Vagina (tissue), 2 donors: ENCODE measurements at regions not wholly inside any gene's neighbourhood (a gene's known extent, or its start where the extent isn't known, plus 50 kb on each side); places are given as distances from the start of the nearest gene placed in this dataset.

Experiments used
- DNase-seq, 2 donors: peaks; one replicate each; pipeline ENCODE4 v3.0.0-alpha.2; 2017; ENCODE audit errors: extremely low spot score in 2 of 2
- H3K27ac ChIP-seq: fragments of 200-600 bp; sonication (generic); one replicate; pipeline ENCODE4 v1.5.1; 2019
- H3K27me3 ChIP-seq: fragments of 200-600 bp; sonication (generic); one replicate; pipeline ENCODE4 v1.5.1; 2019
- H3K36me3 ChIP-seq, 2 donors: fragments of 200-600 bp; sonication (generic); one replicate each; pipeline ENCODE4 v1.5.1; 2017 to 2019
- H3K4me1 ChIP-seq: fragments of 200-600 bp; sonication (generic); one replicate; pipeline ENCODE4 v1.5.1; 2019
- H3K4me3 ChIP-seq, 2 donors: fragments of 200-600 bp; sonication (generic); 1 replicate in 1 of 2; 2 replicates in 1 of 2; pipeline ENCODE4 v1.5.1; 2016 to 2019
- H3K9me3 ChIP-seq: fragments of 200-600 bp; sonication (generic); one replicate; pipeline ENCODE4 v1.5.1; 2019
- POLR2A ChIP-seq, 2 donors: fragments of 450-650 bp; IDR thresholded peaks; one replicate each; pipeline ENCODE4 v1.6.1; 2017; ENCODE audit warnings: antibody characterized with exemption in 2 of 2, mild to moderate bottlenecking in 2 of 2, moderate library complexity in 2 of 2
- POLR2AphosphoS5 ChIP-seq, 2 donors: sonication (generic); formaldehyde crosslinking; IDR thresholded peaks; one replicate each; pipeline ENCODE4 v1.9.0; 2017; ENCODE audit warnings: antibody characterized with exemption in 2 of 2, mild to moderate bottlenecking in 2 of 2, low read depth in 1 of 2; ENCODE audit not compliant: insufficient read depth in 1 of 2
- intact Hi-C: fragments of 100-400 bp; cut with DNase I; formaldehyde crosslinking; loops from one replicate; pipeline ENCODE4 v1.15.1; 2023
- TF ChIP-seq, protein P1 (sequence below), 3 experiments: fragments of 450-650 bp in 2 of 3; fragments of 200-600 bp in 1 of 3; sonication (generic) in 1 of 3; IDR thresholded peaks; one replicate each; pipeline ENCODE4 v1.5.1; 2017 to 2019; ENCODE audit warnings: antibody characterized with exemption in 3 of 3, mild to moderate bottlenecking in 2 of 3, moderate library complexity in 2 of 3

DNA sequence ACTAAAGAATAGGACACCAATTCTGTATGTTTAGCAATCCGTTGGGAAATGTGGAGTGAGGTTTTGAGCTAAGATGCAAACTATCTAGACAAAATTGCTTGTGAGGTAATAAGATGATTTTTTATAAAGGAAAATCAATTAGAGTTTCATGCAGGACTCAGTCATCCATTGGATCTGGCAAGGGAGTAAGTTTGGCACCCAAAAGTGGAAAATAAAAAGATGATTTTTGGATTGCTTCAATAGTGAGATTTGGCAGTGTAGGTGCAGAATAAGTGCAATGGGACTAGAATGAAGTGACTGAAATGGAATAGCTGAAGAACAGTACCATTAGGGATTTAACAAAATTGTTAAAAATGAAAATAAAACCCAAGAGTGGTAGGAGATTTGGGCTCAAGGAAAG is 290.5 kb upstream of the EPHA5 start:
- Histone ChIP-seq H3K36me3 (no peaks in the 10 kb centered on the region), H3K4me3 (no peak overlapping the region), H3K27ac (no peak overlapping the region), H3K9me3 (no peaks in the 10 kb centered on the region), H3K27me3 (no peaks in the 10 kb centered on the region), H3K4me1 (no peaks in the 10 kb centered on the region)
- intact Hi-C loops: no loop called here
- no peak for DNase-seq
- TF ChIP-seq, protein P1, sequence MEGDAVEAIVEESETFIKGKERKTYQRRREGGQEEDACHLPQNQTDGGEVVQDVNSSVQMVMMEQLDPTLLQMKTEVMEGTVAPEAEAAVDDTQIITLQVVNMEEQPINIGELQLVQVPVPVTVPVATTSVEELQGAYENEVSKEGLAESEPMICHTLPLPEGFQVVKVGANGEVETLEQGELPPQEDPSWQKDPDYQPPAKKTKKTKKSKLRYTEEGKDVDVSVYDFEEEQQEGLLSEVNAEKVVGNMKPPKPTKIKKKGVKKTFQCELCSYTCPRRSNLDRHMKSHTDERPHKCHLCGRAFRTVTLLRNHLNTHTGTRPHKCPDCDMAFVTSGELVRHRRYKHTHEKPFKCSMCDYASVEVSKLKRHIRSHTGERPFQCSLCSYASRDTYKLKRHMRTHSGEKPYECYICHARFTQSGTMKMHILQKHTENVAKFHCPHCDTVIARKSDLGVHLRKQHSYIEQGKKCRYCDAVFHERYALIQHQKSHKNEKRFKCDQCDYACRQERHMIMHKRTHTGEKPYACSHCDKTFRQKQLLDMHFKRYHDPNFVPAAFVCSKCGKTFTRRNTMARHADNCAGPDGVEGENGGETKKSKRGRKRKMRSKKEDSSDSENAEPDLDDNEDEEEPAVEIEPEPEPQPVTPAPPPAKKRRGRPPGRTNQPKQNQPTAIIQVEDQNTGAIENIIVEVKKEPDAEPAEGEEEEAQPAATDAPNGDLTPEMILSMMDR (IDR thresholded peaks at IDR 0.05): no peak
- TF ChIP-seq POLR2A (IDR thresholded peaks at IDR 0.05) (no peak), POLR2AphosphoS5 (IDR thresholded peaks at IDR 0.05; ENCODE audit: insufficient read depth in 1 of 2, low read depth in 1 of 2) (no peak)

DNA sequence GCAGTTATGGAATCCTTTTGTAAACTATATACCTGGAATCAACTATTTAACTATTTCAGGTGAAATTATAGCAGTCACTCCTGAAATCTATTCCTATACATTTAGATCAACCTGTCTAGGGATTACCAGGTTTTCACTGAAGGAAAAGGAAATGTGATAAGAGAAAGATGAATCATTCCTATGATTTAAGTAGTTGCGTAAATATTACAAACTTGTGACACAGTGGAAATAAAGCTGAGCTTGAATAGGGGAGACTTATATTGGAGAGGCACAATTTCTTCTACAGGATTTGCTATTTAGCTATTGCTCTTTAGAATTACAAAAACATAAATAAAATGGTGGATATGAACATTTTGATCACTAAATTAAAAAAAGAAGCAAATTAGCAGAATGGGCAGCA is 284.1 kb upstream of the EPHA5 start:
- Histone ChIP-seq H3K4me1 (no peaks in the 10 kb centered on the region), H3K9me3 (no peaks in the 10 kb centered on the region), H3K36me3 (no peaks in the 10 kb centered on the region), H3K27ac (no peak overlapping the region), H3K27me3 (no peaks in the 10 kb centered on the region), H3K4me3 (no peak overlapping the region)
- intact Hi-C loops: no loop called here
- DNase-seq: no peak
- TF ChIP-seq POLR2A (IDR thresholded peaks at IDR 0.05) (no peak), POLR2AphosphoS5 (IDR thresholded peaks at IDR 0.05; ENCODE audit: insufficient read depth in 1 of 2, low read depth in 1 of 2) (no peak)
- TF ChIP-seq, protein P1 (IDR thresholded peaks at IDR 0.05): no peak

DNA sequence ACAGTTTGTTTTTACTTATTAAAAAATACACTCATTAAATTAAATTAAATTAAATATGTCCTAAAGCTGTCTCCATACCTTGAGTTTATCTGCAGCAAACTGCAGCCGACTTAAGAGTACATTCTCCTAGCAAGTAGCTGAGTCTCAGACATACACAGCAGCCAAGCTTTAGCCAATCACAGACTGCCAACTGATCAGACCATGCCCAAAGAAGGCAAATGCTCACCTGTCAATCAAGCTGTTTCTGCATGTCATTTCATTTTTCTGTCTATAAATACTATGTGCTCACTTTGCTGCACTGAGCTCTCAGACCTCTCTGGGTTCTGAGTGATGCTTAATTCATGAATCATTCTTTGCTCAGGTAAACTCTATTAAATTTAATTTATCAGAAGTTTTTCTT is 280.9 kb upstream of the EPHA5 start:
- no peak overlapping the region for H3K4me3 ChIP-seq
- no peaks in the 10 kb centered on the region for H3K4me1 ChIP-seq
- no peak overlapping the region for H3K27ac ChIP-seq
- TF ChIP-seq, protein P1 (IDR thresholded peaks at IDR 0.05): no peak
- TF ChIP-seq POLR2AphosphoS5 (IDR thresholded peaks at IDR 0.05; ENCODE audit: insufficient read depth in 1 of 2, low read depth in 1 of 2) (no peak), POLR2A (IDR thresholded peaks at IDR 0.05) (no peak)
- intact Hi-C loops: no loop called here
- no peaks in the 10 kb centered on the region for H3K27me3 ChIP-seq
- no peaks in the 10 kb centered on the region for H3K9me3 ChIP-seq
- H3K36me3 ChIP-seq: no peaks in the 10 kb centered on the region
- no peak for DNase-seq

DNA sequence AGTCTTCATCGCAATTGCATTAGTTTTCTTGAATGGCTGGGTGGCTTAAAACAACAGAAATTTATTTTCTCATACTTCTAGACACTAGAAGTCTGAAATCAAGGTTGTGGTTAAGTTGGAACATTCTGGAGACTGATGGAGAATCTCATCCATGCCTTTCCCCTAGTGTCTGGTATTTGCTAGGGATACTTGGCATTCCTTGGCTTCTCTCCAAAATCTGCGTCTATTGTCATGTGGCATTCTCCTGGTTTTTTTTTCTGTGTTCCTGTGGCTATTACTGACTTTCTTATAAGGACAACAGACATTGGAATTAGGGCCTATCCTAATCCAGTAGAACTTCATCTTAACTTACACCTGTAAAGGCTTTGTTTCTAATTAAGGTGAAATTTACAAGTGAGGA is 272.8 kb upstream of the EPHA5 start:
- intact Hi-C loops: no loop called here
- TF ChIP-seq POLR2A (IDR thresholded peaks at IDR 0.05): no peak
- TF ChIP-seq POLR2AphosphoS5 (IDR thresholded peaks at IDR 0.05; ENCODE audit: insufficient read depth in 1 of 2, low read depth in 1 of 2): no peak
- TF ChIP-seq, protein P1 (IDR thresholded peaks at IDR 0.05): no peak
- Histone ChIP-seq H3K27ac (no peak overlapping the region), H3K9me3 (no peaks in the 10 kb centered on the region), H3K36me3 (no peaks in the 10 kb centered on the region), H3K4me1 (no peaks in the 10 kb centered on the region), H3K27me3 (no peaks in the 10 kb centered on the region), H3K4me3 (no peak overlapping the region)
- no peak for DNase-seq

DNA sequence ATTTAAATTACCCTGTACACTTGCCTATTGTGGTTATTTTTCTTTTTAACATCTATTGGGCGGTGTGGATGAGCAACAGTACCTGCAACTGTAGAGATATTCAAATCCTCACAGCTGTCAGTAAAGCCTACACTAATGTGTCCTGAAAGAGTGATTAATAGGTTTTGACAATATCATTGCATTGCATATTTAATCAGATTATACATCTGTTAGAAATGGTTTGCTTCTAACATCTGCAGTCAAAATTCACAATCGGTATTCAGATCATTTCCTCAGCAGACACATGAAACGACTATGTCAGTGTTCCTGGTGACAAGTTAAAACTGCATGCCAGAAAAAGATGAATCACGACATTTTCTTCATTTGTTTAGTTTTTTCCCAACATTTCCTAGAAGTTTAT is 254.6 kb upstream of the EPHA5 start:
- TF ChIP-seq POLR2AphosphoS5 (IDR thresholded peaks at IDR 0.05; ENCODE audit: insufficient read depth in 1 of 2, low read depth in 1 of 2) (no peak), POLR2A (IDR thresholded peaks at IDR 0.05) (no peak)
- TF ChIP-seq, protein P1 (IDR thresholded peaks at IDR 0.05): no peak
- no peak overlapping the region for H3K4me3 ChIP-seq
- no peaks in the 10 kb centered on the region for H3K4me1 ChIP-seq
- H3K9me3 ChIP-seq: no peaks in the 10 kb centered on the region
- no peaks in the 10 kb centered on the region for H3K36me3 ChIP-seq
- no peak for DNase-seq
- intact Hi-C loops: no loop called here
- no peak overlapping the region for H3K27ac ChIP-seq
- H3K27me3 ChIP-seq: no peaks in the 10 kb centered on the region
